ENCODE measurements at regions not wholly inside any gene's neighbourhood (a gene's known extent, or its start where the extent isn't known, plus 50 kb on each side); places are given as distances from the start of the nearest gene placed in this dataset.

DNA sequence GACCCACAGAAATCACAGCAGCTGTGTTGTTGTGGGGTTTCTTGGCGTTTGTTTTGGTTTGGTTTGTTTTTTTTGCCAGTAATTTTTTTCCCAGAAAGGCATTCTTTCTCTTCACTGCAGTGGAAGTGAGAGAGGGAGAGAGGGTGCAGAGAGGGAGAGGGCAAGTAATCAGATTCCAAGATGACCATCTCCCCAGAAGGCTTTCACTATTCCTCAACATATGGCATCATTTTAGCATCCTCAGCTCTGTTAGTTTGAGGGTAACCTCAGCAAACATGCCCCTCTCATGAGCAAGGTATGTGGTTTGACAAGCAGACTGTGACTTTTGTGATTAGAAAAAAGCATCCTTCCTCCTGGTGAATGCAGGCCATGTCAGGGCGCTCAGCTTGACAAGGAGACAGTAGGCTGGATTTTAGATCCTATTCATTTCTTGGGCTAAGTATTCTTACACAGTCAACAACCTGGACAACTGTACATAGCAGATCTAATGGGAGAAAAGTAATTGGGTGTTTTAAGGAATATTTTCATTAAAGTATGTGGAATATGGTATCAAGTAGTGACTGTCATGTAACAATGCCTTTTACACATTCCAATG lies 86.3 kb upstream of the PIK3CG start:
- Histone ChIP-seq H2BK15ac (ENCODE audit: low read length) (no peak overlapping the region), H3K9ac (ENCODE audit: low read depth, low read length, poor library complexity) (no peak overlapping the region), H3K9me3 (replicated peaks in 1 of 2; ENCODE audit: control insufficient read depth in 2 of 2, insufficient read depth in 1 of 2, low read depth in 1 of 2, low read length in 2 of 2) (no peaks in the 10 kb centered on the region), H2BK12ac (ENCODE audit: low read length) (no peak overlapping the region), H3K27ac (replicated peaks; ENCODE audit: low read length) (no peak overlapping the region), H3K79me1 (ENCODE audit: low read depth, low read length) (no peaks in the 10 kb centered on the region), H2BK5ac (ENCODE audit: low read length) (no peak overlapping the region), H3K14ac (ENCODE audit: low read length) (no peak overlapping the region), H3K4ac (ENCODE audit: low read length) (no peak overlapping the region), H3K4me3 (ENCODE audit: low read length in 2 of 2) (no peak overlapping the region), H2AFZ (ENCODE audit: low read length) (no peak overlapping the region), H4K91ac (ENCODE audit: low read depth, low read length, poor library complexity) (no peak overlapping the region), H3K4me1 (ENCODE audit: control insufficient read depth in 2 of 2, insufficient read depth in 1 of 2, low read depth in 1 of 2, low read length in 2 of 2) (peaks cover 2 to 7% of the 10 kb centered on the region in 2 donors), H4K8ac (ENCODE audit: low read depth, low read length) (no peak overlapping the region), H2AK5ac (ENCODE audit: low read depth, low read length) (no peak overlapping the region), H3K23ac (ENCODE audit: low read depth, low read length, poor library complexity) (no peak overlapping the region), H3K36me3 (replicated peaks in 1 of 2; ENCODE audit: control insufficient read depth in 2 of 2, insufficient read depth in 2 of 2, low read length in 2 of 2) (no peaks in the 10 kb centered on the region), H3K18ac (ENCODE audit: low read length) (no peak overlapping the region), H2BK120ac (ENCODE audit: low read depth, low read length) (no peak overlapping the region), H3K4me2 (ENCODE audit: insufficient read depth, low read length, poor library complexity, severe bottlenecking) (no peak overlapping the region), H3K27me3 (ENCODE audit: control insufficient read depth in 3 of 3, insufficient read depth in 3 of 3, low read depth in 1 of 3, low read length in 3 of 3) (no peaks in the 10 kb centered on the region)
- WGBS, 2 donors (ENCODE audit: extremely low coverage in 2 of 2, insufficient read length in 2 of 2, insufficient replicate concordance in 1 of 2): no CpG with 5 or more reads among the region's 2 CpGs
- DNase-seq (ENCODE audit: low spot score): no peak

DNA sequence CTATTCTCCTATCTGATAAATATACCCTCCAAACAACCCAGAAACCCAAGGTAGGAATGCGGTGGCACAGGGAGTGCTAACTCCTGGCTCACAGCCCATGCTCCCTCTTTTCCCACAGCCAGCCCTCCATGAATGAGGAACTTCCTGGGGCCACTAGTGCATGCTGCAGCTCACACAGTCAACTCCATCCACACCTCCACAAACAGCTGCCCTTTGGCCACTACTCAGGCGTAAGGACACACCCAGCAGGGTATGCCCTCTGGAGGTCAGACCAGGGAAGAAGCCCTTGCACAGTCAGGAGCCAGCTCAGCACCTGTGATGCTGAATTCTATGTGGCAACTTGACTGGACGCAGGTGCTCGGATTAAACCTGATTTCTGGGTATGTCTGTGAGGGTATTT lies 85.2 kb upstream of the PIK3CG start:
- H2BK5ac ChIP-seq (ENCODE audit: low read length): no peak overlapping the region
- H4K8ac ChIP-seq (ENCODE audit: low read depth, low read length): no peak overlapping the region
- H3K27me3 ChIP-seq (ENCODE audit: control insufficient read depth in 3 of 3, insufficient read depth in 3 of 3, low read depth in 1 of 3, low read length in 3 of 3): no peaks in the 10 kb centered on the region
- H3K4ac ChIP-seq (ENCODE audit: low read length): no peak overlapping the region
- no peak overlapping the region for H2BK15ac ChIP-seq (ENCODE audit: low read length)
- no peak overlapping the region for H3K18ac ChIP-seq (ENCODE audit: low read length)
- no peak overlapping the region for H3K4me2 ChIP-seq (ENCODE audit: insufficient read depth, low read length, poor library complexity, severe bottlenecking)
- H2AFZ ChIP-seq (ENCODE audit: low read length): no peak overlapping the region
- no peaks in the 10 kb centered on the region for H3K36me3 ChIP-seq (replicated peaks in 1 of 2; ENCODE audit: control insufficient read depth in 2 of 2, insufficient read depth in 2 of 2, low read length in 2 of 2)
- no peak overlapping the region for H2BK120ac ChIP-seq (ENCODE audit: low read depth, low read length)
- H4K91ac ChIP-seq (ENCODE audit: low read depth, low read length, poor library complexity): no peak overlapping the region
- no peak overlapping the region for H2AK5ac ChIP-seq (ENCODE audit: low read depth, low read length)
- peaks cover 0 to 7% of the 10 kb centered on the region in 2 donors for H3K4me1 ChIP-seq (ENCODE audit: control insufficient read depth in 2 of 2, insufficient read depth in 1 of 2, low read depth in 1 of 2, low read length in 2 of 2)
- no peak overlapping the region for H3K23ac ChIP-seq (ENCODE audit: low read depth, low read length, poor library complexity)
- H2BK12ac ChIP-seq (ENCODE audit: low read length): no peak overlapping the region
- WGBS, 2 donors (ENCODE audit: extremely low coverage in 2 of 2, insufficient read length in 2 of 2, insufficient replicate concordance in 1 of 2): no CpG with 5 or more reads among the region's 4 CpGs
- no peak for DNase-seq (ENCODE audit: low spot score)
- no peaks in the 10 kb centered on the region for H3K9me3 ChIP-seq (replicated peaks in 1 of 2; ENCODE audit: control insufficient read depth in 2 of 2, insufficient read depth in 1 of 2, low read depth in 1 of 2, low read length in 2 of 2)
- no peak overlapping the region for H3K27ac ChIP-seq (replicated peaks; ENCODE audit: low read length)
- no peak overlapping the region for H3K4me3 ChIP-seq (ENCODE audit: low read length in 2 of 2)
- H3K79me1 ChIP-seq (ENCODE audit: low read depth, low read length): no peaks in the 10 kb centered on the region
- H3K14ac ChIP-seq (ENCODE audit: low read length): no peak overlapping the region
- no peak overlapping the region for H3K9ac ChIP-seq (ENCODE audit: low read depth, low read length, poor library complexity)

DNA sequence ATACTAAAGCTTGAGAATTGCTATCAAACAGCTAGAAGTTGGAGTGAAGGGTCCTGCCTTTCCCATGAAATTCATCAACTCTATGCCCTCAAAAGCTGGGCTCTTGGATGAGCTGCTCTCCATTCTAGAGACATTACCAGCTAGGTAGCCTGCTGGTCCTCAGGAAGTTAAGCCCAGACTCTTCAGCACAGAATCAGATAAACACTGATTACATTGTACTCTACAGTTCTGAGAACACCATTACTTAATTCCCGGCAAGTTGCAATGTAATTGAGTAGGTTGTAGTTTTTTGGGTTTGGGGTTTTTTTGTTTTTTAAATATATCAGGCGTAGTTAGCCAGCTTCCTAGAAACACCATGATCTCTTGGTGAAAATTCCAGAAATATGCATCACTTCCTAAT lies 84.1 kb upstream of the PIK3CG start:
- Histone ChIP-seq H3K79me1 (ENCODE audit: low read depth, low read length) (no peaks in the 10 kb centered on the region), H3K9ac (ENCODE audit: low read depth, low read length, poor library complexity) (no peak overlapping the region), H3K14ac (ENCODE audit: low read length) (no peak overlapping the region), H3K18ac (ENCODE audit: low read length) (no peak overlapping the region), H3K4me3 (ENCODE audit: low read length in 2 of 2) (no peak overlapping the region), H4K91ac (ENCODE audit: low read depth, low read length, poor library complexity) (no peak overlapping the region), H3K9me3 (replicated peaks in 1 of 2; ENCODE audit: control insufficient read depth in 2 of 2, insufficient read depth in 1 of 2, low read depth in 1 of 2, low read length in 2 of 2) (no peaks in the 10 kb centered on the region), H3K27ac (replicated peaks; ENCODE audit: low read length) (no peak overlapping the region), H3K4me2 (ENCODE audit: insufficient read depth, low read length, poor library complexity, severe bottlenecking) (no peak overlapping the region), H2AK5ac (ENCODE audit: low read depth, low read length) (no peak overlapping the region), H3K4me1 (ENCODE audit: control insufficient read depth in 2 of 2, insufficient read depth in 1 of 2, low read depth in 1 of 2, low read length in 2 of 2) (peaks cover 0 to 7% of the 10 kb centered on the region in 2 donors), H2BK120ac (ENCODE audit: low read depth, low read length) (no peak overlapping the region), H2BK12ac (ENCODE audit: low read length) (no peak overlapping the region), H3K36me3 (replicated peaks in 1 of 2; ENCODE audit: control insufficient read depth in 2 of 2, insufficient read depth in 2 of 2, low read length in 2 of 2) (no peaks in the 10 kb centered on the region), H3K4ac (ENCODE audit: low read length) (no peak overlapping the region), H4K8ac (ENCODE audit: low read depth, low read length) (no peak overlapping the region), H2AFZ (ENCODE audit: low read length) (no peak overlapping the region), H2BK5ac (ENCODE audit: low read length) (no peak overlapping the region), H2BK15ac (ENCODE audit: low read length) (no peak overlapping the region), H3K27me3 (ENCODE audit: control insufficient read depth in 3 of 3, insufficient read depth in 3 of 3, low read depth in 1 of 3, low read length in 3 of 3) (no peaks in the 10 kb centered on the region), H3K23ac (ENCODE audit: low read depth, low read length, poor library complexity) (no peak overlapping the region)
- WGBS, 2 donors (ENCODE audit: extremely low coverage in 2 of 2, insufficient read length in 2 of 2, insufficient replicate concordance in 1 of 2): no CpG with 5 or more reads among the region's 2 CpGs
- no peak for DNase-seq (ENCODE audit: low spot score)

GRCh38 chr7:106781828-106782544 lies 83.1 kb upstream of the PIK3CG start:
- H2AK5ac ChIP-seq (ENCODE audit: low read depth, low read length): no peak overlapping the region
- no peak overlapping the region for H3K14ac ChIP-seq (ENCODE audit: low read length)
- H4K91ac ChIP-seq (ENCODE audit: low read depth, low read length, poor library complexity): no peak overlapping the region
- H3K4ac ChIP-seq (ENCODE audit: low read length): no peak overlapping the region
- H3K27me3 ChIP-seq (ENCODE audit: control insufficient read depth in 3 of 3, insufficient read depth in 3 of 3, low read depth in 1 of 3, low read length in 3 of 3): no peaks in the 10 kb centered on the region
- no peaks in the 10 kb centered on the region for H3K9me3 ChIP-seq (replicated peaks in 1 of 2; ENCODE audit: control insufficient read depth in 2 of 2, insufficient read depth in 1 of 2, low read depth in 1 of 2, low read length in 2 of 2)
- no peak overlapping the region for H4K8ac ChIP-seq (ENCODE audit: low read depth, low read length)
- H3K9ac ChIP-seq (ENCODE audit: low read depth, low read length, poor library complexity): no peak overlapping the region
- H3K36me3 ChIP-seq (replicated peaks in 1 of 2; ENCODE audit: control insufficient read depth in 2 of 2, insufficient read depth in 2 of 2, low read length in 2 of 2): no peaks in the 10 kb centered on the region
- no CpG with 5 or more reads among the region's 1 CpG for WGBS, 2 donors (ENCODE audit: extremely low coverage in 2 of 2, insufficient read length in 2 of 2, insufficient replicate concordance in 1 of 2)
- no peak overlapping the region for H3K4me2 ChIP-seq (ENCODE audit: insufficient read depth, low read length, poor library complexity, severe bottlenecking)
- no peak overlapping the region for H3K27ac ChIP-seq (replicated peaks; ENCODE audit: low read length)
- no peak overlapping the region for H2BK120ac ChIP-seq (ENCODE audit: low read depth, low read length)
- no peak overlapping the region for H3K4me3 ChIP-seq (ENCODE audit: low read length in 2 of 2)
- DNase-seq (ENCODE audit: low spot score): no peak
- no peak overlapping the region for H2AFZ ChIP-seq (ENCODE audit: low read length)
- peaks cover 0 to 7% of the 10 kb centered on the region in 2 donors for H3K4me1 ChIP-seq (ENCODE audit: control insufficient read depth in 2 of 2, insufficient read depth in 1 of 2, low read depth in 1 of 2, low read length in 2 of 2)
- H3K79me1 ChIP-seq (ENCODE audit: low read depth, low read length): no peaks in the 10 kb centered on the region
- H2BK15ac ChIP-seq (ENCODE audit: low read length): no peak overlapping the region
- no peak overlapping the region for H2BK5ac ChIP-seq (ENCODE audit: low read length)
- no peak overlapping the region for H3K18ac ChIP-seq (ENCODE audit: low read length)
- H3K23ac ChIP-seq (ENCODE audit: low read depth, low read length, poor library complexity): no peak overlapping the region
- no peak overlapping the region for H2BK12ac ChIP-seq (ENCODE audit: low read length)

Data from neuronal stem cell (in vitro differentiated cells).